RWPE2 (cell line): ENCODE measurements at regions not wholly inside any gene's neighbourhood (a gene's known extent, or its start where the extent isn't known, plus 50 kb on each side); places are given as distances from the start of the nearest gene placed in this dataset.

Source experiments
- ATAC-seq: fragments of 200-7000 bp; cut with Tn5 transposase; 3 replicates; pipeline ENCODE4 v1.9.1; 2021; ENCODE audit warnings: low read depth
- DNase-seq: peaks from one replicate; pipeline ENCODE4 v3.0.0-alpha.2; 2020; ENCODE audit warnings: low spot score
- H3K27ac ChIP-seq: fragments of 450-650 bp; 2 replicates; pipeline ENCODE4 v1.5.1; 2017; ENCODE audit warnings: mild to moderate bottlenecking; ENCODE audit not compliant: poor library complexity, severe bottlenecking
- H3K27me3 ChIP-seq: fragments of 250-450 bp; sonication (Bioruptor Pico); 2 replicates; pipeline ENCODE4 v1.5.1; 2021; ENCODE audit warnings: mild to moderate bottlenecking, moderate library complexity; ENCODE audit not compliant: insufficient read depth, poor library complexity, severe bottlenecking
- H3K36me3 ChIP-seq: fragments of 250-450 bp; sonication (Bioruptor Pico); 2 replicates; pipeline ENCODE4 v1.5.1; 2020; ENCODE audit warnings: low read depth, mild to moderate bottlenecking, moderate library complexity
- H3K4me1 ChIP-seq: fragments of 250-450 bp; sonication (Bioruptor Pico); 2 replicates; pipeline ENCODE4 v1.5.1; 2021; ENCODE audit warnings: mild to moderate bottlenecking, moderate library complexity; ENCODE audit not compliant: insufficient read depth, poor library complexity, severe bottlenecking
- H3K4me3 ChIP-seq: fragments of 250-450 bp; sonication (Bioruptor Pico); 2 replicates; pipeline ENCODE4 v1.5.1; 2021; ENCODE audit warnings: mild to moderate bottlenecking, moderate library complexity; ENCODE audit not compliant: severe bottlenecking
- H3K9me3 ChIP-seq: fragments of 250-450 bp; sonication (Bioruptor Pico); 2 replicates; pipeline ENCODE4 v1.5.1; 2021; ENCODE audit warnings: mild to moderate bottlenecking, moderate library complexity; ENCODE audit not compliant: severe bottlenecking
- CTCF ChIP-seq: fragments of 450-650 bp; IDR thresholded peaks from one replicate; pipeline ENCODE4 v1.5.1; 2017; ENCODE audit warnings: mild to moderate bottlenecking, moderate library complexity; ENCODE audit not compliant: poor library complexity, severe bottlenecking

GRCh38 chr5:57549566-57549965 is 67.0 kb upstream of the ACTBL2 start:
- no peaks in the 10 kb centered on the region for H3K36me3 ChIP-seq
- H3K27me3 ChIP-seq: no peaks in the 10 kb centered on the region
- H3K27ac ChIP-seq: no peak overlapping the region
- no peaks in the 10 kb centered on the region for H3K9me3 ChIP-seq
- no peak for TF ChIP-seq CTCF
- ATAC-seq (no peak), DNase-seq (no peak)
- H3K4me3 ChIP-seq: no peak overlapping the region
- H3K4me1 ChIP-seq: no peaks in the 10 kb centered on the region

DNA sequence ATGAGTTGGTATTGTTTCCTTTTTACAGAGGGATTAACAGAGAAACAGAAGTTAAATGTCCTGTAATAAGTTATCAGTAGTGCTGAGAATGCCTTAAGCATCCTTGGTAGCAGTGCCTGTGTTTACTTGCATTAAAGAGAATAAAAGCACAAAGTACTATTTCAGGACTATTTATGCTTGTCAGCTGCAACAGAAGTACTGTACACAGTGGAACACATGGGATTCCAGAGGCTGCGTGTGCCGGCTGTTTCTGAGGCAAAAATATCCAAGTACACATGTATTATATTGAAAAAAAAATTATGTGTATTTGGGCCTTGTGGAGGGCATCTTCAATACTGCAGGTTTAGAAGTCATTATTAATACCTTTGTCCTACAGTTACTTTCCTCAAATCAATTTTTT is 58.2 kb upstream of the ACTBL2 start:
- no peak for ATAC-seq

GRCh38 chr5:57539281-57539701 is 56.7 kb upstream of the ACTBL2 start:
- Histone ChIP-seq H3K4me3 (no peak overlapping the region), H3K27me3 (no peaks in the 10 kb centered on the region), H3K27ac (no peak overlapping the region), H3K9me3 (no peaks in the 10 kb centered on the region), H3K4me1 (peaks cover 16% of the 10 kb centered on the region), H3K36me3 (no peaks in the 10 kb centered on the region)
- DNase-seq (no peak), ATAC-seq (no peak)
- no peak for TF ChIP-seq CTCF

More for the DNA sequence above, 58.2 kb upstream of the ACTBL2 start:
- no peak overlapping the region for H3K27ac ChIP-seq
- peaks cover 16% of the 10 kb centered on the region for H3K4me1 ChIP-seq
- no peaks in the 10 kb centered on the region for H3K36me3 ChIP-seq
- H3K4me3 ChIP-seq: no peak overlapping the region
- H3K27me3 ChIP-seq: no peaks in the 10 kb centered on the region
- no peak for TF ChIP-seq CTCF
- DNase-seq: no peak
- no peaks in the 10 kb centered on the region for H3K9me3 ChIP-seq

- H3K27ac ChIP-seq: no peak overlapping the region
- DNase-seq (peak; percentile 72), ATAC-seq (peak; percentile 87)
- no peaks in the 10 kb centered on the region for H3K9me3 ChIP-seq
- H3K4me1 ChIP-seq: peaks cover 16% of the 10 kb centered on the region
- H3K36me3 ChIP-seq: no peaks in the 10 kb centered on the region
- TF ChIP-seq CTCF: no peak
- no peaks in the 10 kb centered on the region for H3K27me3 ChIP-seq
- no peak overlapping the region for H3K4me3 ChIP-seq
These were observed 55.8 kb upstream of the ACTBL2 start for GRCh38 chr5:57538341-57538955.

- Histone ChIP-seq H3K27me3 (no peaks in the 10 kb centered on the region), H3K4me3 (no peak overlapping the region), H3K36me3 (no peaks in the 10 kb centered on the region), H3K4me1 (peaks cover 16% of the 10 kb centered on the region), H3K27ac (no peak overlapping the region), H3K9me3 (no peaks in the 10 kb centered on the region)
- DNase-seq: no peak
- TF ChIP-seq CTCF: no peak
- ATAC-seq: no peak; the same call in 2 of the 3 replicates
These were observed 55.2 kb upstream of the ACTBL2 start for GRCh38 chr5:57537811-57538210.
